Renal cortex interstitium (tissue), 11 donors: ENCODE measurements at regions not wholly inside any gene's neighbourhood (a gene's known extent, or its start where the extent isn't known, plus 50 kb on each side); places are given as distances from the start of the nearest gene placed in this dataset.
"Not testable (repeated sequence)": the region's sequence is repeated elsewhere in the genome, so short reads cannot be mapped to it uniquely, and the experiment has no call there.

ENCODE experiments used
- DNase-seq, 11 donors: peaks; one replicate each; pipeline ENCODE4 v3.0.0-alpha.2; 2013; ENCODE audit warnings: low read depth in 9 of 11, low spot score in 4 of 11; ENCODE audit errors: extremely low read depth in 1 of 11

GRCh38 chrX:83749736-83750135, 111.2 kb upstream of the CYLC1 start:
- DNase-seq = not testable (repeated sequence)

GRCh38 chrX:83750451-83750850, 110.5 kb upstream of the CYLC1 start:
- not testable (repeated sequence) for DNase-seq

DNA sequence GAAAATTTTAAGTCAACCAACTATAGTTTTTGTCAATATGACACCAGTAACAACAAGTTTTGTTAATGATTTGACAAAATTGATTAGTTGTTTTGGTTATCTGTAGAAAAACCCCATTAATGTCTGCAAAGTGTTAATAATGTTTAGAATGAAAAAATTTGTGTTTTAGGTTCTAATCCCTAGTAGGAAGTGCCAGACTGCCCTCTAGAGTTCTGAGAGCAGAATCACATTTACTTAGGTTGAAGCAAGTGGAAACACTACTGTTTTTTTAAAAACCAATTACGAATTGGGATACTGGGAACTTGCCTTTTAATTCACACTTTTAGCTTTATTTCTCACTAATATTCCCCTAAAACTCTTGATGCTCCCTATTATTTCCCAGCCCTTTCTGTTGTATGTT, 101.1 kb upstream of the CYLC1 start:
- DNase-seq = peak in 4 of 11 donors; percentile 1 to 12 (median 3)

DNA sequence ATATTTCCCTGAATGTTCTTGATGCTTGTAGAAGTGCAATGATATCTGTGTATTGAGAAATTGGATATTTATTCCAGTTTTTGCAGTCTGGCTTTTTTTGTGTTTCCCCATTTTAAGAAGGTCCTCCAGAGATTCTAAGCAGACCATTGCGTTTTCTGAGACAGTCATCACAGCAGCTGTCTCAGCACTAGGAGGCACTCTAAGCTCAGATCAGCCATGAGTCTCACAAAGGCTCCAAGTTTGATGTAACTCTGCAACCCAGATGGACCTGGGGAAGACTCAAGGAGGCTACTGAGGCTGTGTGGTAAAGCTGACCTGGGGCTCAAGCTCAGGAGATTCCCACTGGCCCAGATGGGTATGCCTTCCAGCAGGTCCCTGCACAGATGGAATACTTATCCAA, 89.3 kb upstream of the CYLC1 start:
- DNase-seq = no peak
